Fibroblast of mammary gland (primary cell): ENCODE measurements at regions not wholly inside any gene's neighbourhood (a gene's known extent, or its start where the extent isn't known, plus 50 kb on each side); places are given as distances from the start of the nearest gene placed in this dataset.

ENCODE experiments used
- DNase-seq: peaks from one replicate; pipeline ENCODE4 v3.0.0-alpha.2; 2010; ENCODE audit warnings: low read depth
- H3K4me3 ChIP-seq: 2 replicates; pipeline ENCODE4 v1.5.1; 2011; ENCODE audit warnings: low read depth, mild to moderate bottlenecking, low read length, moderate library complexity; ENCODE audit not compliant: control insufficient read depth
- CTCF ChIP-seq: conservative IDR thresholded peaks from 2 replicates; pipeline ENCODE4 v1.5.1; 2011; ENCODE audit warnings: low read depth, low read length, inconsistent platforms; ENCODE audit not compliant: control insufficient read depth, insufficient read depth

DNA sequence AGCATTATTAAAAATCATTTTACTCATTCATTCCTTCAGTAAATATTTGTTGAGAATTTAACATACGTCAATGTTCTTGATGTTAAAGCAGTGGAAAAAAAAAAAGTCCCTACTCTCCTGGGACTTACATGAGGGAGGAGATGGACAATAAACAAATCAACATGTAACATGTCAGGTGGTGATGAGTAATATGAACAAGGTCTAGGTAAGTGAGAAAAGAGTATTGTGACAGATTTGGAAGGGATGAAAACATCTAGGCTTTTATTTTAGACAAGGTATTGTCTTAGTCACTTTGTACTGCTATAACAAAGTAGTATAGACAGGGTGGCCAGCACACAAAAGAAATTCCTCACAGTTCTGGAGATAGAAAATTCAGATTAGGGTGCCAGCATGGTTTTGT lies 167.2 kb downstream of the FSCB start:
- no peak for DNase-seq
- TF ChIP-seq CTCF, result no peak
- H3K4me3 ChIP-seq, result no peak overlapping the region

DNA sequence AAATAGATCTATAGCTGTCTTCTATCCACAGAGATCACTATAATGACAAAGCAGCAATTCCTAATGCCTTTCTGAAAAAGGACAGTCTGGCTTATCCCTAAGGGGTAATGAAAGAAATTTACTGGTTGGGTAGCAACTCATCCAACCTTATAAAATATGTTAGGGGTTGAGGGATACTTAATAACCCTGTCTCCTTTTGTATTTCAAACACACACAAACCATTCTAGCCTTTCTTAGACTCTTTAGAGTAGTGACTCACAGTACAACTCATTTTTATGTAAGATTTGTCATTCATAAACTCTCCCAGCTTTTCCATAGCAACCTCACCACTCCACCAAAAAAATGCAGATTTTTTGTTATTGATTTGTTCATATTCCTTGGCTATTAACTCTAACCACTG lies 167.9 kb downstream of the FSCB start:
- no peak for DNase-seq
- no peak for TF ChIP-seq CTCF
- no peak overlapping the region for H3K4me3 ChIP-seq

DNA sequence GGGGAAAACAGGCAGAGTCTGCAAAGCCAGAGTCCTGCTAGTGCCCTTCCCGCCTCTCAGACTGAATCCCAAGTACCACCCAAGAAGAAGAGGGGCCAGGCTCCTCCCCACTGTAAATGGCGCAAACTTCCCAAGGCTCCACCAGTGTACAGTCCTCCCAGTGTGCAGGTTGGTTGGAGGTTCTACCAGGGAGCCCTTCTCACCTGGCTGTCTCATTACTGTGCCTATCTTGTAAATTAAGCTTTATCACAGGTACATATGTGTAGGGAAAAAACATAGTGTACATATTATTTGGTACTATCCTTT lies 189.7 kb downstream of the FSCB start:
- no peak for DNase-seq
- no peak overlapping the region for H3K4me3 ChIP-seq
- no peak for TF ChIP-seq CTCF

GRCh38 chr14:44316647-44317440 lies 190.2 kb downstream of the FSCB start:
- peak; percentile 91 for DNase-seq
- no peak overlapping the region for H3K4me3 ChIP-seq
- TF ChIP-seq CTCF, result no peak

GRCh38 chr14:44309331-44309730 lies 197.8 kb downstream of the FSCB start:
- no peak overlapping the region for H3K4me3 ChIP-seq
- TF ChIP-seq CTCF, result no peak
- no peak for DNase-seq

GRCh38 chr14:44300916-44301315 lies 206.2 kb downstream of the FSCB start:
- TF ChIP-seq CTCF, result no peak
- no peak for DNase-seq
- H3K4me3 ChIP-seq, result no peak overlapping the region

DNA sequence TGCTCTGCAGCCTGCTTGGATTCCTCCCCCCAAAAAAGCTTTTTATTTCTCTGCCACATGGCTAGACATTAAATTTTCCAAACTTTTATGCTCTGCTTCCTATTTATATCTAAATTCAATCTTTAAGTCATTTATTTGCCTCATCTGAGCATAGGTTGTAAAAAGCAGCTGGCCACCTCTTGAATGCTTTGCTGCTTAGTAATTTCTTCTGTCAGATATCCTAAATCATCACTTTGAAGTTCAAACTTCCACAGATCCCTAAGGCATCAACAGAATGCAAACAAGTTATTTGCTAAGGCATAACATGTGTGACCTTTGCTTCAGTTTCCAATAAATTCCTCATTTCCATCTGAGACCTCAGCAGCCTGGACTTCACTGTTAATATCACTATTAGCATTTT lies 209.6 kb downstream of the FSCB start:
- TF ChIP-seq CTCF, result no peak
- H3K4me3 ChIP-seq, result no peak overlapping the region
- DNase-seq, result no peak
